GM12892 (cell line): ENCODE measurements at regions not wholly inside any gene's neighbourhood (a gene's known extent, or its start where the extent isn't known, plus 50 kb on each side); places are given as distances from the start of the nearest gene placed in this dataset.

ENCODE experiments used
- POLR2AphosphoS5 ChIP-seq: IDR thresholded peaks from 2 replicates; pipeline ENCODE4 v1.6.1; 2011; ENCODE audit warnings: low read depth, low read length, control low read depth
- TAF1 ChIP-seq: IDR thresholded peaks from 2 replicates; pipeline ENCODE4 v1.6.1; 2011; ENCODE audit warnings: low read depth, mild to moderate bottlenecking, control low read depth, low read length, borderline replicate concordance

GRCh38 chr5:116343961-116344360 is 230.7 kb downstream of the SEMA6A start:
- TF ChIP-seq POLR2AphosphoS5, result no peak
- TF ChIP-seq TAF1, result no peak
